D721Med (cell line): ENCODE measurements at regions not wholly inside any gene's neighbourhood (a gene's known extent, or its start where the extent isn't known, plus 50 kb on each side); places are given as distances from the start of the nearest gene placed in this dataset.
"Not testable (repeated sequence)": the region's sequence is repeated elsewhere in the genome, so short reads cannot be mapped to it uniquely, and the experiment has no call there.

Experiments used
- DNase-seq: peaks from one replicate; pipeline ENCODE4 v3.0.0; 2011; ENCODE audit warnings: low spot score; ENCODE audit not compliant: insufficient read length
- FAIRE-seq: peaks from 2 replicates; lab custom pipeline; 2011; peaks lifted over from hg19 to GRCh38; lab: Jason Lieb, UNC
- CTCF ChIP-seq: IDR thresholded peaks from 2 replicates; pipeline ENCODE4 v1.5.1; 2012; ENCODE audit warnings: mild to moderate bottlenecking, control low read depth; ENCODE audit not compliant: insufficient read depth; ENCODE audit errors: missing control alignments

GRCh38 chr6:141846639-141847038 lies 286.1 kb upstream of the GJE1 start:
- DNase-seq, result no peak
- no peak for FAIRE-seq
- no peak for TF ChIP-seq CTCF

- FAIRE-seq, result no peak
- no peak for TF ChIP-seq CTCF
- DNase-seq, result no peak
Observed at GRCh38 chr6:141843178-141843834, 289.4 kb upstream of the GJE1 start.

- no peak for TF ChIP-seq CTCF
- DNase-seq (no peak), FAIRE-seq (no peak)
Observed at GRCh38 chr6:141833001-141833655, 299.6 kb upstream of the GJE1 start.

GRCh38 chr6:141830530-141830929 lies 302.2 kb upstream of the GJE1 start:
- DNase-seq (no peak), FAIRE-seq (no peak)
- no peak for TF ChIP-seq CTCF

- no peak for DNase-seq
- no peak for FAIRE-seq
- no peak for TF ChIP-seq CTCF
Observed at GRCh38 chr6:141829566-141830360, 303.0 kb upstream of the GJE1 start.

DNA sequence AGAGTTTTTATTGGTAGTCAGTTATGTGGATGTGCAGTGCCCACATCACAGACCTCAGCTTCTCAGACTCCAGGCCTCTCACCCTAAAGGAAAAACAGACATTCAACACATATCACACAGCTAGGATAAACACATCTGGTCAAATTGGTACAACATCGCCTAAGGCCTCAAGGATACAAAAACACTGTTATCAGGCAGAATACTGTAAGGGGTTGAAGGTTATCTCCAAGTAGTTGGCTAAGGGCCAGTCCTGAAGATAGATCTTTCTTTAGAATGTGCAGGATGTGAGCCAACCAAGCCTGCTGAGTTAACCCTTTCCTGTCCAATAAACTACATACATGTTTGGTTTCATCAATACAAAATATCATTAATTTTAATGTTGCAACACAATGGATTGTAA lies 308.4 kb upstream of the GJE1 start:
- DNase-seq (no peak), FAIRE-seq (no peak)
- TF ChIP-seq CTCF, result no peak

DNA sequence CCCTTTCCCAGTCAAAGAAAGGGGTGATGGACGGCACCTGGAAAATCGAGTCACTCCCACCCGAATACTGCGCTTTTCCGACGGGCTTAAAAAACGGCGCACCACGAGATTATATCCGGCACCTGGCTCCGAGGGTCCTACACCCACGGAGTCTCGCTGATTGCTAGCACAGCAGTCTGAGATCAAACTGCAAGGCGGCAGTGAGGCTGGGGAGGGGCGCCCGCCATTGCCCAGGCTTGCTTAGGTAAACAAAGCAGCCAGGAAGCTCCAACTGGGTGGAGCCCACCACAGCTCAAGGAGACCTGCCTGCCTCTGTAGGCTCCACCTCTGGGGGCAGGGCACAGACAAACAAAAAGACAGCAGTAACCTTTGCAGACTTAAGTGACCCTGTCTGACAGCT lies 317.7 kb upstream of the GJE1 start:
- DNase-seq, FAIRE-seq: not testable (repeated sequence)
